Right lobe of liver (tissue), 4 donors: ENCODE measurements at regions not wholly inside any gene's neighbourhood (a gene's known extent, or its start where the extent isn't known, plus 50 kb on each side); places are given as distances from the start of the nearest gene placed in this dataset.

Experiments
- POLR2A ChIP-seq: fragments of 450-650 bp; IDR thresholded peaks from one replicate; pipeline ENCODE4 v1.6.1; 2017; ENCODE audit warnings: antibody characterized with exemption, mild to moderate bottlenecking
- TF ChIP-seq, protein P1 (sequence below), 4 donors: fragments of 200-600 bp in 3 of 4; fragments of 450-650 bp in 1 of 4; IDR thresholded peaks; one replicate each; pipeline versions ENCODE4 v1.5.1 to v1.8.0; 2016 to 2022; ENCODE audit warnings: antibody characterized with exemption in 4 of 4, mild to moderate bottlenecking in 2 of 4
- donor health status: DM: no; HTN: no; CAD: no.
- donor health status: DM: no; HTN: no; CAD: no.
- donor health status: DM: no; HTN: yes; CAD: no.

GRCh38 chr1:96510391-96510790, 211.2 kb upstream of the PTBP2 start:
- TF ChIP-seq POLR2A: no peak
- TF ChIP-seq, protein P1, sequence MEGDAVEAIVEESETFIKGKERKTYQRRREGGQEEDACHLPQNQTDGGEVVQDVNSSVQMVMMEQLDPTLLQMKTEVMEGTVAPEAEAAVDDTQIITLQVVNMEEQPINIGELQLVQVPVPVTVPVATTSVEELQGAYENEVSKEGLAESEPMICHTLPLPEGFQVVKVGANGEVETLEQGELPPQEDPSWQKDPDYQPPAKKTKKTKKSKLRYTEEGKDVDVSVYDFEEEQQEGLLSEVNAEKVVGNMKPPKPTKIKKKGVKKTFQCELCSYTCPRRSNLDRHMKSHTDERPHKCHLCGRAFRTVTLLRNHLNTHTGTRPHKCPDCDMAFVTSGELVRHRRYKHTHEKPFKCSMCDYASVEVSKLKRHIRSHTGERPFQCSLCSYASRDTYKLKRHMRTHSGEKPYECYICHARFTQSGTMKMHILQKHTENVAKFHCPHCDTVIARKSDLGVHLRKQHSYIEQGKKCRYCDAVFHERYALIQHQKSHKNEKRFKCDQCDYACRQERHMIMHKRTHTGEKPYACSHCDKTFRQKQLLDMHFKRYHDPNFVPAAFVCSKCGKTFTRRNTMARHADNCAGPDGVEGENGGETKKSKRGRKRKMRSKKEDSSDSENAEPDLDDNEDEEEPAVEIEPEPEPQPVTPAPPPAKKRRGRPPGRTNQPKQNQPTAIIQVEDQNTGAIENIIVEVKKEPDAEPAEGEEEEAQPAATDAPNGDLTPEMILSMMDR (IDR thresholded peaks at IDR 0.05): no peak
